ENCODE measurements at regions not wholly inside any gene's neighbourhood (a gene's known extent, or its start where the extent isn't known, plus 50 kb on each side); places are given as distances from the start of the nearest gene placed in this dataset.

DNA sequence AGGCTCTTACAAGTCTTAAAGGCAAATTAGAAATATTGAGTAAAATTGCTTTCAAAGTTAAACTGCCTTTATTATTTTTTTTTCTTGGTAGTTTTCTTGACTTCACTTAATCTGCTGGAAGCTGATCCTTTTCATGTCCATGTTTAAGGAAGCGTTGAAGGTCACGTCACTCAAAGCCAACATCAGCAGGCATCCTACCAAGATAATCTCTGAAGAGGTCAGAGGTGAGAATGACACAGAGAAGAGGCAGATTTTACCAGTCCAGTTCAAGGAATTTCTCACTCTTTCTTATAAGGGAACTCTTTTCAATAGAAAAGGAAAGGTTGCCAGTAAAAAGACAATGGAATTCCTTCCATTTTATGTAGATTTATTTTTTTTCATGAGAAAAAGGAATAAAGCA, 259.8 kb downstream of the ANXA1 start (continued):
- TF ChIP-seq ETS1 (IDR thresholded peaks at IDR 0.05) = no peak

- H3K4me1 ChIP-seq (ENCODE audit: insufficient read depth) = no peaks in the 10 kb centered on the region
- Mint-ChIP-seq H3K36me3 (ENCODE audit: low read depth) (no peaks in the 10 kb centered on the region), H3K4me1 (peaks cover 2% of the 10 kb centered on the region; the same call in 1 of the 3 replicates), H3K9me3 (no peaks in the 10 kb centered on the region), H3K27ac (no peak overlapping the region), H3K4me3 (no peak overlapping the region), H3K27me3 (ENCODE audit: insufficient read depth, low read depth, poor library complexity) (no peaks in the 10 kb centered on the region)
- no peak overlapping the region for H3K4me2 ChIP-seq
- no peak for DNase-seq (ENCODE audit: low spot score)
- no peaks in the 10 kb centered on the region for H3F3A ChIP-seq (replicated peaks; ENCODE audit: low read depth)
- no peaks in the 10 kb centered on the region for H3K79me2 ChIP-seq (replicated peaks; ENCODE audit: insufficient read depth)
- H4K20me1 ChIP-seq (replicated peaks; ENCODE audit: insufficient read depth) = no peaks in the 10 kb centered on the region
- H3K27ac ChIP-seq (ENCODE audit: low read depth) = no peak overlapping the region
- ATAC-seq = no peak
- no peak overlapping the region for H3K4me3 ChIP-seq
- no peaks in the 10 kb centered on the region for H3K27me3 ChIP-seq (ENCODE audit: insufficient read depth)
- no peak overlapping the region; the same call in 1 of the 2 replicates for H2AFZ ChIP-seq
- no peaks in the 10 kb centered on the region for H3K36me3 ChIP-seq (ENCODE audit: insufficient read depth)
- no peaks in the 10 kb centered on the region for H3K9me2 ChIP-seq (ENCODE audit: insufficient read depth)
- TF ChIP-seq, protein P1, sequence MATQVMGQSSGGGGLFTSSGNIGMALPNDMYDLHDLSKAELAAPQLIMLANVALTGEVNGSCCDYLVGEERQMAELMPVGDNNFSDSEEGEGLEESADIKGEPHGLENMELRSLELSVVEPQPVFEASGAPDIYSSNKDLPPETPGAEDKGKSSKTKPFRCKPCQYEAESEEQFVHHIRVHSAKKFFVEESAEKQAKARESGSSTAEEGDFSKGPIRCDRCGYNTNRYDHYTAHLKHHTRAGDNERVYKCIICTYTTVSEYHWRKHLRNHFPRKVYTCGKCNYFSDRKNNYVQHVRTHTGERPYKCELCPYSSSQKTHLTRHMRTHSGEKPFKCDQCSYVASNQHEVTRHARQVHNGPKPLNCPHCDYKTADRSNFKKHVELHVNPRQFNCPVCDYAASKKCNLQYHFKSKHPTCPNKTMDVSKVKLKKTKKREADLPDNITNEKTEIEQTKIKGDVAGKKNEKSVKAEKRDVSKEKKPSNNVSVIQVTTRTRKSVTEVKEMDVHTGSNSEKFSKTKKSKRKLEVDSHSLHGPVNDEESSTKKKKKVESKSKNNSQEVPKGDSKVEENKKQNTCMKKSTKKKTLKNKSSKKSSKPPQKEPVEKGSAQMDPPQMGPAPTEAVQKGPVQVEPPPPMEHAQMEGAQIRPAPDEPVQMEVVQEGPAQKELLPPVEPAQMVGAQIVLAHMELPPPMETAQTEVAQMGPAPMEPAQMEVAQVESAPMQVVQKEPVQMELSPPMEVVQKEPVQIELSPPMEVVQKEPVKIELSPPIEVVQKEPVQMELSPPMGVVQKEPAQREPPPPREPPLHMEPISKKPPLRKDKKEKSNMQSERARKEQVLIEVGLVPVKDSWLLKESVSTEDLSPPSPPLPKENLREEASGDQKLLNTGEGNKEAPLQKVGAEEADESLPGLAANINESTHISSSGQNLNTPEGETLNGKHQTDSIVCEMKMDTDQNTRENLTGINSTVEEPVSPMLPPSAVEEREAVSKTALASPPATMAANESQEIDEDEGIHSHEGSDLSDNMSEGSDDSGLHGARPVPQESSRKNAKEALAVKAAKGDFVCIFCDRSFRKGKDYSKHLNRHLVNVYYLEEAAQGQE (IDR thresholded peaks at IDR 0.05; ENCODE audit: unreplicated experiment) = no peak
- TF ChIP-seq STAT1 (IDR thresholded peaks at IDR 0.05; ENCODE audit: unreplicated experiment) (no peak), ZNF331 (CRISPR knock-in tag; IDR thresholded peaks at IDR 0.05; ENCODE audit: low read depth) (no peak), EZH2phosphoT487 (IDR thresholded peaks at IDR 0.05; ENCODE audit: unreplicated experiment) (no peak), POLR2AphosphoS5 (IDR thresholded peaks at IDR 0.05; ENCODE audit: low read depth) (no peak), EZH2 (IDR thresholded peaks at IDR 0.05; ENCODE audit: low read depth, unreplicated experiment) (no peak), NANOG (IDR thresholded peaks at IDR 0.05; ENCODE audit: borderline replicate concordance) (no peak), JUNB (IDR thresholded peaks at IDR 0.05; ENCODE audit: unreplicated experiment) (no peak), CREB1 (CRISPR knock-in tag; IDR thresholded peaks at IDR 0.05; ENCODE audit: low read depth) (no peak), ETS1 (IDR thresholded peaks at IDR 0.05) (no peak)
- TF ChIP-seq, protein P2, sequence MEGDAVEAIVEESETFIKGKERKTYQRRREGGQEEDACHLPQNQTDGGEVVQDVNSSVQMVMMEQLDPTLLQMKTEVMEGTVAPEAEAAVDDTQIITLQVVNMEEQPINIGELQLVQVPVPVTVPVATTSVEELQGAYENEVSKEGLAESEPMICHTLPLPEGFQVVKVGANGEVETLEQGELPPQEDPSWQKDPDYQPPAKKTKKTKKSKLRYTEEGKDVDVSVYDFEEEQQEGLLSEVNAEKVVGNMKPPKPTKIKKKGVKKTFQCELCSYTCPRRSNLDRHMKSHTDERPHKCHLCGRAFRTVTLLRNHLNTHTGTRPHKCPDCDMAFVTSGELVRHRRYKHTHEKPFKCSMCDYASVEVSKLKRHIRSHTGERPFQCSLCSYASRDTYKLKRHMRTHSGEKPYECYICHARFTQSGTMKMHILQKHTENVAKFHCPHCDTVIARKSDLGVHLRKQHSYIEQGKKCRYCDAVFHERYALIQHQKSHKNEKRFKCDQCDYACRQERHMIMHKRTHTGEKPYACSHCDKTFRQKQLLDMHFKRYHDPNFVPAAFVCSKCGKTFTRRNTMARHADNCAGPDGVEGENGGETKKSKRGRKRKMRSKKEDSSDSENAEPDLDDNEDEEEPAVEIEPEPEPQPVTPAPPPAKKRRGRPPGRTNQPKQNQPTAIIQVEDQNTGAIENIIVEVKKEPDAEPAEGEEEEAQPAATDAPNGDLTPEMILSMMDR (conservative IDR thresholded peaks at IDR 0.05; ENCODE audit: low read depth in 2 of 2) = no peak
- TF ChIP-seq, protein P3, sequence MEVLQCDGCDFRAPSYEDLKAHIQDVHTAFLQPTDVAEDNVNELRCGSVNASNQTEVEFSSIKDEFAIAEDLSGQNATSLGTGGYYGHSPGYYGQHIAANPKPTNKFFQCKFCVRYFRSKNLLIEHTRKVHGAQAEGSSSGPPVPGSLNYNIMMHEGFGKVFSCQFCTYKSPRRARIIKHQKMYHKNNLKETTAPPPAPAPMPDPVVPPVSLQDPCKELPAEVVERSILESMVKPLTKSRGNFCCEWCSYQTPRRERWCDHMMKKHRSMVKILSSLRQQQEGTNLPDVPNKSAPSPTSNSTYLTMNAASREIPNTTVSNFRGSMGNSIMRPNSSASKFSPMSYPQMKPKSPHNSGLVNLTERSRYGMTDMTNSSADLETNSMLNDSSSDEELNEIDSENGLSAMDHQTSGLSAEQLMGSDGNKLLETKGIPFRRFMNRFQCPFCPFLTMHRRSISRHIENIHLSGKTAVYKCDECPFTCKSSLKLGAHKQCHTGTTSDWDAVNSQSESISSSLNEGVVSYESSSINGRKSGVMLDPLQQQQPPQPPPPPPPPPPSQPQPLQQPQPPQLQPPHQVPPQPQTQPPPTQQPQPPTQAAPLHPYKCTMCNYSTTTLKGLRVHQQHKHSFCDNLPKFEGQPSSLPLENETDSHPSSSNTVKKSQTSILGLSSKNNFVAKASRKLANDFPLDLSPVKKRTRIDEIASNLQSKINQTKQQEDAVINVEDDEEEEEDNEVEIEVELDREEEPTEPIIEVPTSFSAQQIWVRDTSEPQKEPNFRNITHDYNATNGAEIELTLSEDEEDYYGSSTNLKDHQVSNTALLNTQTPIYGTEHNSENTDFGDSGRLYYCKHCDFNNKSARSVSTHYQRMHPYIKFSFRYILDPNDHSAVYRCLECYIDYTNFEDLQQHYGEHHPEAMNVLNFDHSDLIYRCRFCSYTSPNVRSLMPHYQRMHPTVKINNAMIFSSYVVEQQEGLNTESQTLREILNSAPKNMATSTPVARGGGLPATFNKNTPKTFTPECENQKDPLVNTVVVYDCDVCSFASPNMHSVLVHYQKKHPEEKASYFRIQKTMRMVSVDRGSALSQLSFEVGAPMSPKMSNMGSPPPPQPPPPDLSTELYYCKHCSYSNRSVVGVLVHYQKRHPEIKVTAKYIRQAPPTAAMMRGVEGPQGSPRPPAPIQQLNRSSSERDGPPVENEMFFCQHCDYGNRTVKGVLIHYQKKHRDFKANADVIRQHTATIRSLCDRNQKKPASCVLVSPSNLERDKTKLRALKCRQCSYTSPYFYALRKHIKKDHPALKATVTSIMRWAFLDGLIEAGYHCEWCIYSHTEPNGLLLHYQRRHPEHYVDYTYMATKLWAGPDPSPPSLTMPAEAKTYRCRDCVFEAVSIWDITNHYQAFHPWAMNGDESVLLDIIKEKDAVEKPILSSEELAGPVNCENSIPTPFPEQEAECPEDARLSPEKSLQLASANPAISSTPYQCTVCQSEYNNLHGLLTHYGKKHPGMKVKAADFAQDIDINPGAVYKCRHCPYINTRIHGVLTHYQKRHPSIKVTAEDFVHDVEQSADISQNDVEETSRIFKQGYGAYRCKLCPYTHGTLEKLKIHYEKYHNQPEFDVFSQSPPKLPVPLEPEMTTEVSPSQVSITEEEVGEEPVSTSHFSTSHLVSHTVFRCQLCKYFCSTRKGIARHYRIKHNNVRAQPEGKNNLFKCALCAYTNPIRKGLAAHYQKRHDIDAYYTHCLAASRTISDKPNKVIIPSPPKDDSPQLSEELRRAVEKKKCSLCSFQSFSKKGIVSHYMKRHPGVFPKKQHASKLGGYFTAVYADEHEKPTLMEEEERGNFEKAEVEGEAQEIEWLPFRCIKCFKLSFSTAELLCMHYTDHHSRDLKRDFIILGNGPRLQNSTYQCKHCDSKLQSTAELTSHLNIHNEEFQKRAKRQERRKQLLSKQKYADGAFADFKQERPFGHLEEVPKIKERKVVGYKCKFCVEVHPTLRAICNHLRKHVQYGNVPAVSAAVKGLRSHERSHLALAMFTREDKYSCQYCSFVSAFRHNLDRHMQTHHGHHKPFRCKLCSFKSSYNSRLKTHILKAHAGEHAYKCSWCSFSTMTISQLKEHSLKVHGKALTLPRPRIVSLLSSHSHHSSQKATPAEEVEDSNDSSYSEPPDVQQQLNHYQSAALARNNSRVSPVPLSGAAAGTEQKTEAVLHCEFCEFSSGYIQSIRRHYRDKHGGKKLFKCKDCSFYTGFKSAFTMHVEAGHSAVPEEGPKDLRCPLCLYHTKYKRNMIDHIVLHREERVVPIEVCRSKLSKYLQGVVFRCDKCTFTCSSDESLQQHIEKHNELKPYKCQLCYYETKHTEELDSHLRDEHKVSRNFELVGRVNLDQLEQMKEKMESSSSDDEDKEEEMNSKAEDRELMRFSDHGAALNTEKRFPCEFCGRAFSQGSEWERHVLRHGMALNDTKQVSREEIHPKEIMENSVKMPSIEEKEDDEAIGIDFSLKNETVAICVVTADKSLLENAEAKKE (CRISPR knock-in tag; IDR thresholded peaks at IDR 0.05) = no peak
Observed at GRCh38 chr9:73412874-73413273, 261.2 kb downstream of the ANXA1 start.
